ENCODE measurements at regions not wholly inside any gene's neighbourhood (a gene's known extent, or its start where the extent isn't known, plus 50 kb on each side); places are given as distances from the start of the nearest gene placed in this dataset.

- H3K36me3 Mint-ChIP-seq (ENCODE audit: low read depth): no peaks in the 10 kb centered on the region
- H3K27ac Mint-ChIP-seq: no peak overlapping the region
- no peak for DNase-seq
- H3K4me3 Mint-ChIP-seq: no peak overlapping the region
- no peaks in the 10 kb centered on the region for H3K27me3 Mint-ChIP-seq (ENCODE audit: low read depth, poor library complexity)
- no peaks in the 10 kb centered on the region for H3K9me3 Mint-ChIP-seq
- no peak for TF ChIP-seq CTCF (IDR thresholded peaks at IDR 0.05)
- no peaks in the 10 kb centered on the region for H3K4me1 Mint-ChIP-seq
Measured at GRCh38 chr3:103184772-103185171, 750.0 kb downstream of the ZPLD1 start.

- DNase-seq: no peak
- H3K36me3 Mint-ChIP-seq (ENCODE audit: low read depth): no peaks in the 10 kb centered on the region
- no peak overlapping the region for H3K4me3 Mint-ChIP-seq
- H3K9me3 Mint-ChIP-seq: no peaks in the 10 kb centered on the region
- H3K27me3 Mint-ChIP-seq (ENCODE audit: low read depth, poor library complexity): no peaks in the 10 kb centered on the region
- H3K27ac Mint-ChIP-seq: no peak overlapping the region
- H3K4me1 Mint-ChIP-seq: no peaks in the 10 kb centered on the region
- TF ChIP-seq CTCF (IDR thresholded peaks at IDR 0.05): no peak
Measured at GRCh38 chr3:103189941-103190340, 755.1 kb downstream of the ZPLD1 start.

GRCh38 chr3:103195216-103195615, 760.4 kb downstream of the ZPLD1 start:
- H3K27ac Mint-ChIP-seq: no peak overlapping the region
- peaks cover 3% of the 10 kb centered on the region for H3K27me3 Mint-ChIP-seq (ENCODE audit: low read depth, poor library complexity)
- H3K9me3 Mint-ChIP-seq: no peaks in the 10 kb centered on the region
- no peaks in the 10 kb centered on the region for H3K36me3 Mint-ChIP-seq (ENCODE audit: low read depth)
- H3K4me3 Mint-ChIP-seq: no peak overlapping the region
- DNase-seq: no peak
- no peaks in the 10 kb centered on the region for H3K4me1 Mint-ChIP-seq
- TF ChIP-seq CTCF (IDR thresholded peaks at IDR 0.05): no peak

GRCh38 chr3:103203441-103203840, 768.6 kb downstream of the ZPLD1 start:
- DNase-seq: no peak
- no peak for TF ChIP-seq CTCF (IDR thresholded peaks at IDR 0.05)
- Mint-ChIP-seq H3K9me3 (no peaks in the 10 kb centered on the region), H3K4me3 (no peak overlapping the region), H3K36me3 (ENCODE audit: low read depth) (no peaks in the 10 kb centered on the region), H3K27ac (no peak overlapping the region), H3K27me3 (ENCODE audit: low read depth, poor library complexity) (peaks cover 3% of the 10 kb centered on the region), H3K4me1 (no peaks in the 10 kb centered on the region)

GRCh38 chr3:103210583-103210982, 775.8 kb downstream of the ZPLD1 start:
- no peaks in the 10 kb centered on the region for H3K4me1 Mint-ChIP-seq
- H3K9me3 Mint-ChIP-seq: no peaks in the 10 kb centered on the region
- peak overlapping the region; percentile 92 for H3K27ac Mint-ChIP-seq
- no peak for TF ChIP-seq CTCF (IDR thresholded peaks at IDR 0.05)
- H3K36me3 Mint-ChIP-seq (ENCODE audit: low read depth): no peaks in the 10 kb centered on the region
- no peak overlapping the region for H3K4me3 Mint-ChIP-seq
- H3K27me3 Mint-ChIP-seq (ENCODE audit: low read depth, poor library complexity): peaks cover 6% of the 10 kb centered on the region
- DNase-seq: no peak

- Mint-ChIP-seq H3K27me3 (ENCODE audit: low read depth, poor library complexity) (no peaks in the 10 kb centered on the region), H3K36me3 (ENCODE audit: low read depth) (no peaks in the 10 kb centered on the region), H3K4me1 (no peaks in the 10 kb centered on the region), H3K27ac (peak overlapping the region; percentile 20), H3K4me3 (no peak overlapping the region), H3K9me3 (peaks cover 6% of the 10 kb centered on the region)
- DNase-seq: no peak
- TF ChIP-seq CTCF (IDR thresholded peaks at IDR 0.05): no peak
Measured at GRCh38 chr3:103218146-103218545, 783.3 kb downstream of the ZPLD1 start.
